22Rv1 (cell line): ENCODE measurements at regions not wholly inside any gene's neighbourhood (a gene's known extent, or its start where the extent isn't known, plus 50 kb on each side); places are given as distances from the start of the nearest gene placed in this dataset.

Experiments
- H3K27ac ChIP-seq: fragments of 450-650 bp; 2 replicates; pipeline ENCODE4 v1.5.1; 2017
- ZFX ChIP-seq: fragments of 450-650 bp; IDR thresholded peaks from 2 replicates; pipeline ENCODE4 v1.6.1; 2017; ENCODE audit warnings: antibody characterized with exemption, borderline replicate concordance
- TF ChIP-seq, protein P1 (sequence below): fragments of 450-650 bp; IDR thresholded peaks from 2 replicates; pipeline ENCODE4 v1.5.1; 2017; ENCODE audit warnings: mild to moderate bottlenecking

DNA sequence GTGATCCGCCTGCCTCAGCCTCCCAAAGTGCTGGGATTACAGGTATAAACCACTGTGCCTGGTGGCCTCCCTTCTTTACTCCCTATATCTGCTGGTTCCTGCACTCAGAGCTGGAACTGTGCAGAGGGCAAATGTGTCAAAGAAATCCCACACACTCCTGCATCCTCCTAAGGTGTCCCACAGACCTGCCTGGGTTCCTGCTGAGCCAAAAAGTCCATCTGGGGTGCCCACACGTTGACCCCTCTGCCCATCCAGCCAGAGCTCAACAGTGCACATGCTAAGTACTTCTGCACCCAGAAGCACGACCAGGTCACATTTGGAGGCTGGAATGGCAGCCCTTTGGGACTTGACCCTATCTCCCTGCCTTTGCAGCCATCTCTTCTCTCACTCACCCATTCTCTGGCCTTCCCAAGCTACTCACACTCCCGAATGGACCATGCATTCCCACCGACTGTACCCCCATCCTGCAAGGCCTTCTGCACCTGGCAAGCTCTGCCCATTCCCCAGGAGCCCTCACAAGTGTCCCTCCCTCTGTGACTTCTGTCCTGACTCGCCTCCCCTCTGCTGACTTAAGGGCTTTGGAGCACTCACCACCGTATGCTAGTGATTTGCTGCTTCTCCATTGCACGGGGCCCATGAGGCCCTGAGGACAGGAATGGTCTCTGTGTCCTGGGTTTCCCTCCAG, 152.1 kb downstream of the KCTD15 start:
- no peak for TF ChIP-seq ZFX
- TF ChIP-seq, protein P1, sequence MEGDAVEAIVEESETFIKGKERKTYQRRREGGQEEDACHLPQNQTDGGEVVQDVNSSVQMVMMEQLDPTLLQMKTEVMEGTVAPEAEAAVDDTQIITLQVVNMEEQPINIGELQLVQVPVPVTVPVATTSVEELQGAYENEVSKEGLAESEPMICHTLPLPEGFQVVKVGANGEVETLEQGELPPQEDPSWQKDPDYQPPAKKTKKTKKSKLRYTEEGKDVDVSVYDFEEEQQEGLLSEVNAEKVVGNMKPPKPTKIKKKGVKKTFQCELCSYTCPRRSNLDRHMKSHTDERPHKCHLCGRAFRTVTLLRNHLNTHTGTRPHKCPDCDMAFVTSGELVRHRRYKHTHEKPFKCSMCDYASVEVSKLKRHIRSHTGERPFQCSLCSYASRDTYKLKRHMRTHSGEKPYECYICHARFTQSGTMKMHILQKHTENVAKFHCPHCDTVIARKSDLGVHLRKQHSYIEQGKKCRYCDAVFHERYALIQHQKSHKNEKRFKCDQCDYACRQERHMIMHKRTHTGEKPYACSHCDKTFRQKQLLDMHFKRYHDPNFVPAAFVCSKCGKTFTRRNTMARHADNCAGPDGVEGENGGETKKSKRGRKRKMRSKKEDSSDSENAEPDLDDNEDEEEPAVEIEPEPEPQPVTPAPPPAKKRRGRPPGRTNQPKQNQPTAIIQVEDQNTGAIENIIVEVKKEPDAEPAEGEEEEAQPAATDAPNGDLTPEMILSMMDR: no peak
- no peak overlapping the region for H3K27ac ChIP-seq

DNA sequence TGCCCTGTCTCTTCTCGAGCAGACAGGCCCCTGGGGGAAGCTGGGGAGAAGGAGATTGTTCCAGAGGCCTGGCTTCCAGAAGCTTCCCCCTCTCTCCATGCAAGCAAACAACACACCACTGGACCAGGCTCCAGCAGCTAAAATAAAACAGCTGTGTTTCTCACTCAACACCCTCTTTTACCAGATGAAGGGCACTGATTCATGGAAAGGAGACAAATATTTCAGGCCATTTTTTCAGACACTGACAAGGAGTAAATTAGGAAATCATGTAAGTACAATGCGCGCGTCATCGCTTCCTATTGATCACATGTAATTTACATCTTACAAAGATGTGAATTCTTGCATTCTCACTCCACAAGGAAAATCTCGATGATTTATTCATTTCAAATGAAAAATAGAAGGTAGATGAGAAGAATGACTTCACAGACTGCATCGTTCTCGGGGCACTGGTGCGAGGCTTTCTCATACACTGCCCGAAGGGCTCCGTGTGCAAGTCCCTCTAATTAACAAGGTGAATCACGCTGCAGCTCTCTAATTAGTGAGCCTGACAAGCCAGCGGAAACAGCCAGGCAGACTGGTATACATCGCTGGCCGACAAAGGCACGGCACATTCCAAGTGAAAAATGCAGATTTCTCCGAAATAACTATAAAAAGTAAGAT, 153.6 kb downstream of the KCTD15 start:
- TF ChIP-seq ZFX: no peak
- TF ChIP-seq, protein P1: no peak
- no peak overlapping the region for H3K27ac ChIP-seq

DNA sequence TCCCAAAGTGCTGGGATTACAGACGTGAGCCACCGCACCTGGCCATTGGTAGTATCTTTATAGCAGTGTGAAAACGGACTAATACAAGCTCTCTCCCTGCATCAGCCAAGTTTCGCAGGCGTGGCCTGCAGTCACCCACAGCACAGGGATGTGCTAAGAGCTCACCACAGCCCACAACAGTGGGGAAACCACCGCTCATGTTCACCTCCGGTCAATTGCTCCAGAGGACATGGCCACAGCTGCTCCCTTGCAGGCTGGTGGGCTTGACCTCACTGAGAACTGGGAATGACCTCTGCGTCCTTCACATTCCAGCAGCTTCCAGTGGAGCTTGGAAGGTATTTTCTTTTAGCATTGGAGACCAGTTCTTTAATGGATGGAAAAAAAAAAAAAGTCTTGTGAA, 156.4 kb downstream of the KCTD15 start:
- H3K27ac ChIP-seq: no peak overlapping the region
- no peak for TF ChIP-seq ZFX
- TF ChIP-seq, protein P1: no peak

DNA sequence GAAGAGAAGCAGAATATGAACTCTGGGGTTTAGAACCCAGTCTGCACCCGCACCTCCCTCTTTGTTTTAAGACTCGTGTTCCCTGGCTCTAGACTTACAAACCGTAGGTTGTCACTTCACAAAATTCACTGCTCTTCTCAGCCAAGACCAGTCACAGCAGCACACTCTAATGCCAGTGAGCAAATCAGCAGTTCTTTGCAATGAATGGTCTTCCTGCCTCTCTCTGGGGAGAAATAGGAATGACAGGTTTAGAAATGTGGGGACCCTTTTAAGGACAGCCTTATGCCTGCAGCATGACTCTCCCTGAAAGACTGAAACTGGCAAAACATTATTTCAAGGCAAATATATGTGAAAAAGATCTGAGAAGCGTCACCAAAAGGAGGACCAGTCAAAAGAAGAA, 156.9 kb downstream of the KCTD15 start:
- H3K27ac ChIP-seq: no peak overlapping the region
- no peak for TF ChIP-seq ZFX
- TF ChIP-seq, protein P1: no peak

DNA sequence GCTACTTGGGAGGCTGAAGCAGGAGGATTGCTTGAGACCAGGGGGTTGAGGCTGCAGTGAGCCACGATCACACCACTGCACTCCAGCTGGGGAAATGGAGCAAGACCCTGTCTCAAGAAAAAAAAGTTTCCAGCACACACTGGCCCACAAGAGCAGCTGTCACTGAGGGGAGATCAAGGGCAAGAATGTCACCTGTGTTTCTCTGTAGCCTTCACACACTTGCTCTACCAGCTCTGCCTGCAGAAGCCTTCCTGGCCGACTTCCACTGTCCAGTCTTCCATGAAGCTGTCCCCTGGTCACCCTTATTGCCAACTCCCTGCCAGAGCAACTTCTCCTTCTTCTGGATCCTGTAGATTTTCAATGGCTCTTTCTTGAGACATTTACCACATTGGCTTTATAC, 158.0 kb downstream of the KCTD15 start:
- no peak overlapping the region for H3K27ac ChIP-seq

DNA sequence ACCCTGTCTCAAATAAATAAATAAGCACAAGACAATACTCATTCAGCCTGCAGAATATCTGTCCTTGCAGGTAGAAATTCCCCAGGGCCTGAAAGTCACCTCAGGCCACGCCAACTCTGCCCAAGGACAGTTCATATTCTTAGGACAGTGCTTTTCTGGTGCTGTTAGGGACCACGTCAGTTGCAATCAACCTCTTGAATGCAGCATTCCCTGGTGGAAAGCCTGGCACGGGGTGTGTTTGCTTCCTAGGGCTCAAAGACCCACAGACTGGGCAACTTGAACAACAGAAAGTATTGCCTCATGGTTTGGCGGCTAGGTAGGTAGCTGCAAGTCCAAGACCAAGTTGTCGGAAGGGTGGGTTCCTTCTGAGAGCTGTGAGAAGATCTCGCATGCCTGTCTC, 160.3 kb downstream of the KCTD15 start:
- TF ChIP-seq ZFX: no peak
- TF ChIP-seq, protein P1: no peak
- H3K27ac ChIP-seq: no peak overlapping the region

More for the DNA sequence above, 158.0 kb downstream of the KCTD15 start:
- TF ChIP-seq, protein P1: no peak
- TF ChIP-seq ZFX: no peak

DNA sequence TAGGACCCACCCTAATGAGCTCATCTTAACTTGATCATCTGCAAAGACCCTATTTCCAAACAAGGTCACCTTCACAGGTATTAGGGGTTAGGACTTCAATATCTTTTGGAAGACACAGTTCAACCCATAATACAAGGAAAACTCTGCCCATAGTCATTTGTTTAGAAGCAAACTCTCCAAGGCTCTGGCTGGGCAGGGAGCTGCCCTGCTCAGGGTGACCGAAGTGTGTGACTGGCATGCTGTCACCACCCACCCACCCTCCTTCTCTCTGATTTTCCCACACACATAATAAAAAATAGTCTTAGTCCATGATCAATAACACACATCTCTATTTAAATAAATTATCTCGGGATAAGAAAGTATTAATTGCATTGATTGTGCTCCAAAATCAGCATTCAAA, 161.1 kb downstream of the KCTD15 start:
- no peak for TF ChIP-seq ZFX
- TF ChIP-seq, protein P1: no peak

More for the DNA sequence above, 161.1 kb downstream of the KCTD15 start:
- H3K27ac ChIP-seq: no peak overlapping the region
